ENCODE measurements at regions not wholly inside any gene's neighbourhood (a gene's known extent, or its start where the extent isn't known, plus 50 kb on each side); places are given as distances from the start of the nearest gene placed in this dataset.

DNA sequence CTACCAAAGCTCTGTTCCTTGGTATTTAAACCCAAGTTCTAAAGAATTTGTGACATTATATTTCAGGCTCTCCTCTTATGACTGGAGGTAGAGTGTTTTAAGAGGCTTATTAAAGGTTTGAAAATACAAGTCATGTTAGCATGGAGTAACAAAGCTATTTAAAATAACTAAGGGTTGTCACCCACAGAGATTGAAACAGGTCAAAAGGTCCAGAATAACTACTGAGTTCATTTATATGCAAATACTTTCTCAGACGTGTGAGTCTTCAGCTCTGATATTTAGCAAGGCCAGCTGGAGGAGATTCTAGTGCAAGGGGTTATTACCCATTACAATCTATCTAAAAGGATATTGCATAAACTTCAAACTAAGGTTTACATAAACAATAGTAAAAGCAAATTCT is 1538.8 kb upstream of the CDH8 start:
- H3K4me3 ChIP-seq (ENCODE audit: low read depth, low read length), result no peak overlapping the region
- TF ChIP-seq, protein P1, sequence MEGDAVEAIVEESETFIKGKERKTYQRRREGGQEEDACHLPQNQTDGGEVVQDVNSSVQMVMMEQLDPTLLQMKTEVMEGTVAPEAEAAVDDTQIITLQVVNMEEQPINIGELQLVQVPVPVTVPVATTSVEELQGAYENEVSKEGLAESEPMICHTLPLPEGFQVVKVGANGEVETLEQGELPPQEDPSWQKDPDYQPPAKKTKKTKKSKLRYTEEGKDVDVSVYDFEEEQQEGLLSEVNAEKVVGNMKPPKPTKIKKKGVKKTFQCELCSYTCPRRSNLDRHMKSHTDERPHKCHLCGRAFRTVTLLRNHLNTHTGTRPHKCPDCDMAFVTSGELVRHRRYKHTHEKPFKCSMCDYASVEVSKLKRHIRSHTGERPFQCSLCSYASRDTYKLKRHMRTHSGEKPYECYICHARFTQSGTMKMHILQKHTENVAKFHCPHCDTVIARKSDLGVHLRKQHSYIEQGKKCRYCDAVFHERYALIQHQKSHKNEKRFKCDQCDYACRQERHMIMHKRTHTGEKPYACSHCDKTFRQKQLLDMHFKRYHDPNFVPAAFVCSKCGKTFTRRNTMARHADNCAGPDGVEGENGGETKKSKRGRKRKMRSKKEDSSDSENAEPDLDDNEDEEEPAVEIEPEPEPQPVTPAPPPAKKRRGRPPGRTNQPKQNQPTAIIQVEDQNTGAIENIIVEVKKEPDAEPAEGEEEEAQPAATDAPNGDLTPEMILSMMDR (IDR thresholded peaks at IDR 0.05; ENCODE audit: low read depth, low read length, missing control alignments), result no peak
- no peak for DNase-seq (ENCODE audit: low read depth)

DNA sequence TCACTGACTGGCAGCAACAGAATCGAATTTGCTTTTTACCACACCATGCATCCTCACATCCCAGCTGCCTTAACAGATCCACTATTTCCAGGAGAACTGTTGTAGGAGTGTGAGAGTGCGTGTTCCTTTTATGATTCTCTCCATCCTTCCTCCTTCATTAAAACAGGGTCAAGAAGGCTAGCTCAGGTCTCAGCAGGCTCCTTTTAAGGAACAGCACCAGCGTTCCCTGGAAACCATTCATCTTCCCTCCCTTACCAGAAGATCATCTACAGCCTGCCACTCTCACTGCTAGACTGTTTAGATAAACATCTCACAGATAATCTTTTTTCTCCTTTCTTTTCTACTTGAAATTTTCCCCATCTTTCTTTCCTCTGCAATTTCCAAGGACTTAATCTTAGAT is 1531.9 kb upstream of the CDH8 start:
- DNase-seq (ENCODE audit: low read depth), result no peak
- TF ChIP-seq, protein P1 (IDR thresholded peaks at IDR 0.05; ENCODE audit: low read depth, low read length, missing control alignments), result no peak
- no peak overlapping the region for H3K4me3 ChIP-seq (ENCODE audit: low read depth, low read length)

DNA sequence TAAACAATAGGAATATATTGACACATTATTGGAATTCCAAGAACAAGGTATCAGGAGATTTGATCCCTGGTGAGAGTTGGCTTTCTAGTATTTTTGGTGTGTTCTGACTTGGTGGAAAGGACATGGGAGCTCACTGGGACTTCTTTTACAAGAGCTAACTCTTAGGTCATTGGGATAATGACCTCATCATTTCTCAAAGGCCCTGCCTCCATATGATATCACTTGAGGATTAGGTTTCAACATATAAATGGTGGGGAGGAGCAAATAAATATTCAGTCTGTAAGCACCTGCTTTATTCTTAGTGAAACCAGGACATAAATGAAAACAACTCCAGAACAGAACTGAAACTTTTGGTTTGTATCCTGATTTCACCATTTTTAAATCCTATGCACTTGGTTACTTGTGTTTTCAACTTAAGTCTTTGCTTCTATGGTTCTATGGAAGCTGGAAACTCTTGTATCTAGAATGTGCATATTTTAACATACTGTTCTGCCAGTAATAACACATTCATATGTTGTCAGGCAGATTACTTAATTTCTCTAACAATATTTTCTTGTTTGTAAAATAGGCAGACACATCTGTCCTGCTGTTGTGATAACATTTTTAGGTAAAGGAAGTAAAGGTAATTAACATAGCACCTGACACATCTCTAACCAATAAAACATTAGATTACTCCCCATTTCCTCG is 1527.7 kb upstream of the CDH8 start:
- no peak for DNase-seq (ENCODE audit: low read depth)
- TF ChIP-seq, protein P1 (IDR thresholded peaks at IDR 0.05; ENCODE audit: low read depth, low read length, missing control alignments), result no peak
- H3K4me3 ChIP-seq (ENCODE audit: low read depth, low read length), result no peak overlapping the region

DNA sequence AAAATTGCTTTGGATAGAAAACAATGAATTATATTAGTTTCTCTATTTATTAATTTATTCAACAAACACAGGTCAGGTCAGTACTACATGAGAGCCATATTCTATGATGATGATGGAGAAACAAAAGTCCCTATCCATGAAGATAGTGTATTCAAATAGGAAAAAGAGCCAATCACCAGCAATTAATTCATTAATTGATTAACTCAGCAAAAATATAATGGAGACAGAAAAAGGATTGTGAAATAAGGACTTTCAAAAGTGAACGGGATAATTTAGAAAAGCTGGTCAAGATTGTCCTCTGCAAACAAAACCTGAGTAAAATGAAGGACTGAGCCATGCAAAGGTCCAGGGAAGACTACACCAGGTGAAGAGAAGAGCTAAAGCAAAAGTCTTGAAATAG is 1517.7 kb upstream of the CDH8 start:
- no peak for DNase-seq (ENCODE audit: low read depth)
- no peak overlapping the region for H3K4me3 ChIP-seq (ENCODE audit: low read depth, low read length)
- TF ChIP-seq, protein P1 (IDR thresholded peaks at IDR 0.05; ENCODE audit: low read depth, low read length, missing control alignments), result no peak

DNA sequence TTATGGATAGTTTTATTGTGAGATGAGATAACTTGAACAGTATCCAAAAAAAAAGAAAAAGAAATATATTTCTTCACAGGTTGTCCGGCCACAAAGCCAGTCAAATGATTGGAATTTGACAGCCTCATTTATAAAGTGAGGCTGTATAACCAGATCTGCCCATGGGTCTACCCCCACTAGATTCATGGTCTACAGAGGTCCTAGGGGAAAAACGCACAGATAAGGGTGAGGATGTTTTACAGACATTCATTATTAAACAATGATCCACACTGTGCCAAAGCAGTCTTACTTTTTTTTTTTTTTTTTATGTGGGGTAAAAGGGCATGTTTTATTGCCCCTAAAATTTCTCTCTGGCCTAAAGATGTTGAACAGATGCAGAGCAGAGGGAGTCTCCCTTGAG is 1503.0 kb upstream of the CDH8 start:
- TF ChIP-seq, protein P1 (IDR thresholded peaks at IDR 0.05; ENCODE audit: low read depth, low read length, missing control alignments), result no peak
- H3K4me3 ChIP-seq (ENCODE audit: low read depth, low read length), result no peak overlapping the region
- DNase-seq (ENCODE audit: low read depth), result no peak

DNA sequence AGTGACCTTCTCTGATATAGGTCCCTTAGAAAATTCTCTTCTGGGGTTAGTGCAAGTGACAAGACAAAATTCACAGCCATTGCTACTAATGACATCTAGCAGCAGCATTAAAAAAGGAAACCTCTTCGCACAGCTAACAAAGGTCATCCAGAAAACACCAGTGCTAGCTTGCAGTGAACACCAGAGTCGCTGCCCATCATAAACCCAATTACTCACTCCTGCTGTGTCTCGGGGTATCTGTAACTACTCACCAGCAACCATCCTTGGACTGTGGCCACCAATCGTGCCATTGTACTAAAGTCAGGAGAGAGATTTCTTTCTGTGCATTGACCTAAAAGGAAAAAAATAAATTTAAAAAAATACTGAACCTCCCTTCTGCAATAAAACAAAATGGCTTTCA is 1494.7 kb upstream of the CDH8 start:
- TF ChIP-seq, protein P1 (IDR thresholded peaks at IDR 0.05; ENCODE audit: low read depth, low read length, missing control alignments), result no peak
- DNase-seq (ENCODE audit: low read depth), result no peak

DNA sequence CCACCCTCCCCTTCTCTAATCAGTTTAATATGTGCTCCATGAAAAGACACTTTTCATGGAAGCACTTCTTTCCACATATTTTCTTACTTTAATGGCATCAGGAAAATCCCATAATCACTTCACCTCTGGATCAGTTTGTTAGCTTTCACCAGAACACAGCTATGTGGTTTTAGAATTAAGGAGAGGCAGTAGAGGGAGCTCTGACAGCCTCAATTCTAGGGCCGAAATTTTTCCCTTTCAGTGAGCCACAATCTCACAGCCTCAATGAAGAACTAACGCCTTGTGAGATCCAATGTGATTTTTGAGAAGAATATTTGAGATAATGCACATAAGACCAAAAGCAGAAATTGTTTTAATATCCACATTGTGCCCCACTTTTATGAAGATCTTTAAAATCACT is 1494.0 kb upstream of the CDH8 start:
- no peak overlapping the region for H3K4me3 ChIP-seq (ENCODE audit: low read depth, low read length)
- TF ChIP-seq, protein P1 (IDR thresholded peaks at IDR 0.05; ENCODE audit: low read depth, low read length, missing control alignments), result no peak
- DNase-seq (ENCODE audit: low read depth), result no peak

More for the DNA sequence above, 1494.7 kb upstream of the CDH8 start:
- H3K4me3 ChIP-seq (ENCODE audit: low read depth, low read length), result no peak overlapping the region

All from GM12864 (cell line).